ENCODE measurements at regions not wholly inside any gene's neighbourhood (a gene's known extent, or its start where the extent isn't known, plus 50 kb on each side); places are given as distances from the start of the nearest gene placed in this dataset.

DNA sequence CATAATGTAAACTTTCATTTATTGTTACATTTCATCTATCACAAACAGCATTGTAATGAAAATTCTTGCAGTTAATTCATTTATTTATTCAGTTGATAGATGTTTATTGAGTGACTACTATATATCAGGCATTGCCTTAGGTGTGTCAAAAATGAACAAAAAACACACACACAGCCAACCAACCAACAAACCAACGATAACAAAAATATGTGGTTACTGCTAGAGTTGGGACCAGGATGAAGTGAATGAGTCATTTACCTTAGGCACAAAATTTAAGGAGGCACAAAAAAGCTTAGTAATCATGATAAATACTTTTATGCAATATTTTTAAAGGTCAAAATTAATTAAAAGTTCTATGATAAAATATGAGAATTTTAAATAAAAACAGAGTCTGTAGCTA, 223.4 kb downstream of the CSNK1G3 start:
- TF ChIP-seq TAF1 (IDR thresholded peaks at IDR 0.05; ENCODE audit: borderline replicate concordance, insufficient read depth, low read length) (no peak), SIN3A (IDR thresholded peaks at IDR 0.05; ENCODE audit: borderline replicate concordance, insufficient read depth, low read length) (no peak), POLR2AphosphoS5 (IDR thresholded peaks at IDR 0.05; ENCODE audit: low read depth, low read length) (no peak), FOXP2 (optimal IDR thresholded peaks at IDR 0.05; ENCODE audit: borderline replicate concordance, extremely low read depth, extremely low read length, insufficient read depth) (no peak)
- TF ChIP-seq, protein P1, sequence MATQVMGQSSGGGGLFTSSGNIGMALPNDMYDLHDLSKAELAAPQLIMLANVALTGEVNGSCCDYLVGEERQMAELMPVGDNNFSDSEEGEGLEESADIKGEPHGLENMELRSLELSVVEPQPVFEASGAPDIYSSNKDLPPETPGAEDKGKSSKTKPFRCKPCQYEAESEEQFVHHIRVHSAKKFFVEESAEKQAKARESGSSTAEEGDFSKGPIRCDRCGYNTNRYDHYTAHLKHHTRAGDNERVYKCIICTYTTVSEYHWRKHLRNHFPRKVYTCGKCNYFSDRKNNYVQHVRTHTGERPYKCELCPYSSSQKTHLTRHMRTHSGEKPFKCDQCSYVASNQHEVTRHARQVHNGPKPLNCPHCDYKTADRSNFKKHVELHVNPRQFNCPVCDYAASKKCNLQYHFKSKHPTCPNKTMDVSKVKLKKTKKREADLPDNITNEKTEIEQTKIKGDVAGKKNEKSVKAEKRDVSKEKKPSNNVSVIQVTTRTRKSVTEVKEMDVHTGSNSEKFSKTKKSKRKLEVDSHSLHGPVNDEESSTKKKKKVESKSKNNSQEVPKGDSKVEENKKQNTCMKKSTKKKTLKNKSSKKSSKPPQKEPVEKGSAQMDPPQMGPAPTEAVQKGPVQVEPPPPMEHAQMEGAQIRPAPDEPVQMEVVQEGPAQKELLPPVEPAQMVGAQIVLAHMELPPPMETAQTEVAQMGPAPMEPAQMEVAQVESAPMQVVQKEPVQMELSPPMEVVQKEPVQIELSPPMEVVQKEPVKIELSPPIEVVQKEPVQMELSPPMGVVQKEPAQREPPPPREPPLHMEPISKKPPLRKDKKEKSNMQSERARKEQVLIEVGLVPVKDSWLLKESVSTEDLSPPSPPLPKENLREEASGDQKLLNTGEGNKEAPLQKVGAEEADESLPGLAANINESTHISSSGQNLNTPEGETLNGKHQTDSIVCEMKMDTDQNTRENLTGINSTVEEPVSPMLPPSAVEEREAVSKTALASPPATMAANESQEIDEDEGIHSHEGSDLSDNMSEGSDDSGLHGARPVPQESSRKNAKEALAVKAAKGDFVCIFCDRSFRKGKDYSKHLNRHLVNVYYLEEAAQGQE (IDR thresholded peaks at IDR 0.05; ENCODE audit: insufficient read depth in 1 of 2, low read depth in 2 of 2, low read length in 2 of 2): no peak

DNA sequence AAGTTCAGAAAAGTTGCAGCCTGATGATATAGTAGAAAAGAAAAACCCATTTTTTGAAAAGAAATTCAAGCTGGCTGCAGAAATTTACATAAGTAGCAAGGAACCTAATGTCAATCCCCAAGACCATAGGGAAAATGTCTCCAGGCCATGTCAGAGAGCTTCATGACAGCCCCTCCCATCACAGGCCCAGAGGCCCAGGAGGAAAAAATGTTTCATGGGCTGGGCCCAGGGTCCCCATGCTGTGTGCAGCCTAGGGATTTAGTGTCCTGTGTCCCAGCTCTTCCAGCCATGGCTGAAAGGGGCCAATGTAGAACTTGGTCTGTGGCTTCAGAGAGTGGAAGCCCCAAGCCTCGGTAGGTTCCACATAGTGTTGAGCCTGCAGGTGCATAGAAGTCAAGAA, 220.3 kb downstream of the CSNK1G3 start:
- TF ChIP-seq TAF1 (IDR thresholded peaks at IDR 0.05; ENCODE audit: borderline replicate concordance, insufficient read depth, low read length): no peak

DNA sequence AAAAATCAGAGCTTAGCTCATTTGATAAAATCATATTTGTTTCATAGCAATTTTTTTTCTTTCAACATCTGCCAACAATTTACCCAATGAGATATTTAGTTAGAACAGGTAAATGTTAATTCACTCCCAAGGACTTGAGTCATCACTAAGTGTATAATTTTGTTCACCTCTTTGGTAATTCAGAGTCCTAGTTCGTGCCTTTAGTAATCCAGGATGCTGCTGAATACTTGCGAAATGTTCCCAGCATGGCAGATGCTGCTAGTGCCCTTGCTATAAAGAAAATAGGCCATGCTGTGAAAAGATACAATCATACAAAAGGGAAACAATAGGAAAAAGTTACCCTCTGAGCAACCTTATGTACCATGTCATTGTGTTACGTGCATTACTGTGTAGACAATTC, 210.5 kb downstream of the CSNK1G3 start:
- no peak for TF ChIP-seq FOXP2 (optimal IDR thresholded peaks at IDR 0.05; ENCODE audit: borderline replicate concordance, extremely low read depth, extremely low read length, insufficient read depth)
- no peak for TF ChIP-seq TAF1 (IDR thresholded peaks at IDR 0.05; ENCODE audit: borderline replicate concordance, insufficient read depth, low read length)
- TF ChIP-seq, protein P1 (IDR thresholded peaks at IDR 0.05; ENCODE audit: insufficient read depth in 1 of 2, low read depth in 2 of 2, low read length in 2 of 2): no peak
- TF ChIP-seq POLR2AphosphoS5 (IDR thresholded peaks at IDR 0.05; ENCODE audit: low read depth, low read length): no peak
- no peak for TF ChIP-seq SIN3A (IDR thresholded peaks at IDR 0.05; ENCODE audit: borderline replicate concordance, insufficient read depth, low read length)

DNA sequence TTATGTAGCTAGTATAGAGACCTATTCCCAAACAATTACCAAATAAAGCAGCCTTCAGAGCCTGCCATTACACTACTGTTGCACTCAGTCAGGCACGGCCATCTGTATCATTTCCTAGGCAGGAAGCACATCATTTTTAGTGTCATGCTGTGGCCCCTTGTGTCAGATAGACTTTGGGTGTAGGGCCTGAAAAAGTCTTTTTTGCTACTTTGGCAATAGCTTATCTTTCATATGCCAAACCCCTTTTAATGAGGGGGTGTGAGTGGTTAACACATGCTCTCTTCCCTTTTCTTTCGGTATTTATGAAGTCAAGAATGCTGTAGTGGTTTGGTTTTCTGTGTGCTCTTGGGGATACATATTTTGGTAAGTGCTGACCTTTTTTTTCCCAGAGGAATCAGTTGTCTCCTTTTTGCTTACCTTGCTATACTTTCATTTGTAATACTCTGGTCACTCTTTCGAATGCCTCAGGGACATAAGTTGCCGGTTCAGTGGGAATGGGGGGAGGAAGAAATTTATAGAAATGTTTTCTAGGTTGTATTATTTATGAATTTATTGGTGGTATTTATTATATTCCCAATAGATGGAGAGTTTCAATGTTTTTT, 209.8 kb downstream of the CSNK1G3 start:
- TF ChIP-seq POLR2AphosphoS5 (IDR thresholded peaks at IDR 0.05; ENCODE audit: low read depth, low read length) (no peak), FOXP2 (optimal IDR thresholded peaks at IDR 0.05; ENCODE audit: borderline replicate concordance, extremely low read depth, extremely low read length, insufficient read depth) (no peak), SIN3A (IDR thresholded peaks at IDR 0.05; ENCODE audit: borderline replicate concordance, insufficient read depth, low read length) (no peak), TAF1 (IDR thresholded peaks at IDR 0.05; ENCODE audit: borderline replicate concordance, insufficient read depth, low read length) (no peak)
- TF ChIP-seq, protein P1 (IDR thresholded peaks at IDR 0.05; ENCODE audit: insufficient read depth in 1 of 2, low read depth in 2 of 2, low read length in 2 of 2): no peak

DNA sequence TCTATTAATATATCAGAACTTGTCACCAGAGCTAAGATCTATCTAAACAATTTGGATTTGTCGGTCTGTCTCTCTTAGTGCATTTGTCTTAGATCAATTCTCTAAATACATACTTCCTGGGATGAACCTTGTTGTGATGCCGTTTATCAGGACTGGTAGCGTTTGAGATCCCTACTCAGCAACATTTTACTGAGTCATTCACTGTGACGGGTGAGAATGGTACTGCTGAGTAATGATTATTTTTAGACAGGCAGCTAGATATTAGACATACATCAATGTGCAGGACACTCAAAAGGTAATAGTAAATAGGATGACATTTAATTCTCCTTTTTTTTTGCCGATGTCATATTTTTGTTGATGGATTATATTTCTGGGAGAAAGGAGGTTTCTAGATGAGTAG, 209.0 kb downstream of the CSNK1G3 start:
- TF ChIP-seq SIN3A (IDR thresholded peaks at IDR 0.05; ENCODE audit: borderline replicate concordance, insufficient read depth, low read length): no peak
- no peak for TF ChIP-seq FOXP2 (optimal IDR thresholded peaks at IDR 0.05; ENCODE audit: borderline replicate concordance, extremely low read depth, extremely low read length, insufficient read depth)
- no peak for TF ChIP-seq TAF1 (IDR thresholded peaks at IDR 0.05; ENCODE audit: borderline replicate concordance, insufficient read depth, low read length)
- no peak for TF ChIP-seq POLR2AphosphoS5 (IDR thresholded peaks at IDR 0.05; ENCODE audit: low read depth, low read length)
- TF ChIP-seq, protein P1 (IDR thresholded peaks at IDR 0.05; ENCODE audit: insufficient read depth in 1 of 2, low read depth in 2 of 2, low read length in 2 of 2): no peak
